Central memory CD8-positive, alpha-beta T cell (primary cell): ENCODE measurements at regions not wholly inside any gene's neighbourhood (a gene's known extent, or its start where the extent isn't known, plus 50 kb on each side); places are given as distances from the start of the nearest gene placed in this dataset.

Source experiments
- ATAC-seq: fragments of 150-1000 bp; cut with Tn5 transposase; replicated peaks from 2 replicates; pipeline ENCODE4 v1.10.0; 2022; ENCODE audit warnings: mild to moderate bottlenecking, moderate FRiP score, moderate number of reproducible peaks; ENCODE audit not compliant: poor library complexity, severe bottlenecking; ENCODE audit errors: extremely low read depth
- DNase-seq, 2 donors: peaks; one replicate each; pipeline ENCODE4 v3.0.0; 2021; ENCODE audit warnings: low spot score in 2 of 2
- H3K27ac Mint-ChIP-seq: one replicate; pipeline ENCODE4 v1.8.0; 2022; ENCODE audit warnings: low read depth, mild to moderate bottlenecking, moderate library complexity, mixed read lengths
- H3K27me3 Mint-ChIP-seq: one replicate; pipeline ENCODE4 v1.8.0; 2022; ENCODE audit warnings: mixed read lengths
- H3K36me3 Mint-ChIP-seq: one replicate; pipeline ENCODE4 v1.8.0; 2022; ENCODE audit warnings: mild to moderate bottlenecking, moderate library complexity, mixed read lengths; ENCODE audit not compliant: insufficient read depth
- H3K4me1 Mint-ChIP-seq: one replicate; pipeline ENCODE4 v1.8.0; 2022; ENCODE audit warnings: mixed read lengths
- H3K4me3 Mint-ChIP-seq: one replicate; pipeline ENCODE4 v1.8.0; 2022; ENCODE audit warnings: mild to moderate bottlenecking, moderate library complexity, mixed read lengths
- H3K9me3 Mint-ChIP-seq: one replicate; pipeline ENCODE4 v1.8.0; 2022; ENCODE audit warnings: mixed read lengths

GRCh38 chr12:25424211-25424731, 128.8 kb downstream of the LMNTD1 start:
- Mint-ChIP-seq H3K27me3 (no peaks in the 10 kb centered on the region), H3K4me1 (no peaks in the 10 kb centered on the region), H3K4me3 (no peak overlapping the region), H3K27ac (no peak overlapping the region), H3K36me3 (no peaks in the 10 kb centered on the region), H3K9me3 (no peaks in the 10 kb centered on the region)
- no peak for DNase-seq
- no peak for ATAC-seq

- no peak overlapping the region for H3K27ac Mint-ChIP-seq
- no peaks in the 10 kb centered on the region for H3K9me3 Mint-ChIP-seq
- no peaks in the 10 kb centered on the region for H3K4me1 Mint-ChIP-seq
- H3K36me3 Mint-ChIP-seq: no peaks in the 10 kb centered on the region
- H3K4me3 Mint-ChIP-seq: no peak overlapping the region
- no peak for DNase-seq
- no peaks in the 10 kb centered on the region for H3K27me3 Mint-ChIP-seq
- no peak for ATAC-seq
Observed at GRCh38 chr12:25423355-25424050, 129.6 kb downstream of the LMNTD1 start.

GRCh38 chr12:25422241-25422640, 130.8 kb downstream of the LMNTD1 start:
- no peaks in the 10 kb centered on the region for H3K9me3 Mint-ChIP-seq
- H3K27me3 Mint-ChIP-seq: no peaks in the 10 kb centered on the region
- no peaks in the 10 kb centered on the region for H3K36me3 Mint-ChIP-seq
- no peaks in the 10 kb centered on the region for H3K4me1 Mint-ChIP-seq
- no peak overlapping the region for H3K27ac Mint-ChIP-seq
- ATAC-seq: no peak
- no peak for DNase-seq
- no peak overlapping the region for H3K4me3 Mint-ChIP-seq

GRCh38 chr12:25421651-25422167, 131.4 kb downstream of the LMNTD1 start:
- Mint-ChIP-seq H3K27ac (no peak overlapping the region), H3K9me3 (no peaks in the 10 kb centered on the region), H3K36me3 (no peaks in the 10 kb centered on the region), H3K4me1 (no peaks in the 10 kb centered on the region), H3K27me3 (no peaks in the 10 kb centered on the region), H3K4me3 (no peak overlapping the region)
- no peak for DNase-seq
- no peak for ATAC-seq

- no peak overlapping the region for H3K4me3 Mint-ChIP-seq
- ATAC-seq (no peak), DNase-seq (no peak)
- no peaks in the 10 kb centered on the region for H3K36me3 Mint-ChIP-seq
- no peaks in the 10 kb centered on the region for H3K27me3 Mint-ChIP-seq
- no peak overlapping the region for H3K27ac Mint-ChIP-seq
- no peaks in the 10 kb centered on the region for H3K9me3 Mint-ChIP-seq
- H3K4me1 Mint-ChIP-seq: no peaks in the 10 kb centered on the region
Observed at GRCh38 chr12:25420116-25420515, 133.0 kb downstream of the LMNTD1 start.

- Mint-ChIP-seq H3K4me1 (no peaks in the 10 kb centered on the region), H3K27me3 (no peaks in the 10 kb centered on the region), H3K9me3 (no peaks in the 10 kb centered on the region), H3K36me3 (no peaks in the 10 kb centered on the region), H3K4me3 (no peak overlapping the region), H3K27ac (no peak overlapping the region)
- ATAC-seq: no peak
- no peak for DNase-seq
Observed at GRCh38 chr12:25419595-25419994, 133.5 kb downstream of the LMNTD1 start.

- Mint-ChIP-seq H3K4me3 (no peak overlapping the region), H3K27ac (no peak overlapping the region), H3K27me3 (no peaks in the 10 kb centered on the region), H3K36me3 (no peaks in the 10 kb centered on the region), H3K4me1 (no peaks in the 10 kb centered on the region), H3K9me3 (no peaks in the 10 kb centered on the region)
- DNase-seq (no peak), ATAC-seq (no peak)
Observed at GRCh38 chr12:25417071-25417470, 136.0 kb downstream of the LMNTD1 start.

- Mint-ChIP-seq H3K4me3 (no peak overlapping the region), H3K36me3 (no peaks in the 10 kb centered on the region), H3K9me3 (no peaks in the 10 kb centered on the region), H3K4me1 (no peaks in the 10 kb centered on the region), H3K27me3 (no peaks in the 10 kb centered on the region), H3K27ac (no peak overlapping the region)
- ATAC-seq (no peak), DNase-seq (no peak)
Observed at GRCh38 chr12:25416516-25416915, 136.6 kb downstream of the LMNTD1 start.

- no peaks in the 10 kb centered on the region for H3K27me3 Mint-ChIP-seq
- ATAC-seq (no peak), DNase-seq (no peak)
- no peaks in the 10 kb centered on the region for H3K9me3 Mint-ChIP-seq
- no peak overlapping the region for H3K4me3 Mint-ChIP-seq
- H3K36me3 Mint-ChIP-seq: no peaks in the 10 kb centered on the region
- H3K4me1 Mint-ChIP-seq: no peaks in the 10 kb centered on the region
- no peak overlapping the region for H3K27ac Mint-ChIP-seq
Observed at GRCh38 chr12:25415004-25415403, 138.1 kb downstream of the LMNTD1 start.

- no peak overlapping the region for H3K4me3 Mint-ChIP-seq
- H3K9me3 Mint-ChIP-seq: no peaks in the 10 kb centered on the region
- H3K27me3 Mint-ChIP-seq: no peaks in the 10 kb centered on the region
- H3K36me3 Mint-ChIP-seq: no peaks in the 10 kb centered on the region
- H3K27ac Mint-ChIP-seq: no peak overlapping the region
- no peak for ATAC-seq
- H3K4me1 Mint-ChIP-seq: no peaks in the 10 kb centered on the region
- no peak for DNase-seq
Observed at GRCh38 chr12:25412735-25413134, 140.3 kb downstream of the LMNTD1 start.

- ATAC-seq (no peak), DNase-seq (no peak)
Observed at GRCh38 chr12:25404955-25405354, 148.1 kb downstream of the LMNTD1 start.

GRCh38 chr12:25401547-25402345, 151.0 kb upstream of the KRAS start:
- H3K36me3 Mint-ChIP-seq: no peaks in the 10 kb centered on the region
- H3K4me3 Mint-ChIP-seq: no peak overlapping the region
- H3K27ac Mint-ChIP-seq: no peak overlapping the region
- no peak for DNase-seq
- H3K9me3 Mint-ChIP-seq: no peaks in the 10 kb centered on the region
- no peak for ATAC-seq
- H3K4me1 Mint-ChIP-seq: no peaks in the 10 kb centered on the region
- H3K27me3 Mint-ChIP-seq: no peaks in the 10 kb centered on the region

More at GRCh38 chr12:25404955-25405354, 148.1 kb downstream of the LMNTD1 start:
- H3K27ac Mint-ChIP-seq: no peak overlapping the region
- no peaks in the 10 kb centered on the region for H3K27me3 Mint-ChIP-seq
- no peaks in the 10 kb centered on the region for H3K36me3 Mint-ChIP-seq
- H3K9me3 Mint-ChIP-seq: no peaks in the 10 kb centered on the region
- H3K4me3 Mint-ChIP-seq: no peak overlapping the region
- H3K4me1 Mint-ChIP-seq: no peaks in the 10 kb centered on the region

GRCh38 chr12:25397001-25397400, 146.3 kb upstream of the KRAS start:
- ATAC-seq: no peak
- Mint-ChIP-seq H3K27ac (no peak overlapping the region), H3K27me3 (no peaks in the 10 kb centered on the region), H3K4me3 (no peak overlapping the region), H3K4me1 (no peaks in the 10 kb centered on the region), H3K36me3 (no peaks in the 10 kb centered on the region), H3K9me3 (no peaks in the 10 kb centered on the region)
- DNase-seq: no peak
